HepG2 (cell line): ENCODE measurements at regions not wholly inside any gene's neighbourhood (a gene's known extent, or its start where the extent isn't known, plus 50 kb on each side); places are given as distances from the start of the nearest gene placed in this dataset.

Experiments
- ATAC-seq: fragments of 200-7000 bp; cut with Tn5 transposase; 3 replicates; pipeline ENCODE4 v1.9.1; 2020; ENCODE audit warnings: mild to moderate bottlenecking, moderate library complexity
- BruUV-seq: library from RNA; stranded (reverse); fragments of 400-500 nt; replicated peaks from 2 replicates; lab custom pipeline; 2021; lab: Mats Ljungman, UMichigan
- CTCF ChIA-PET: fragments of 300-600 bp; formaldehyde crosslinking; extraction: SDS; loops from one replicate; lab custom pipeline; 2021; ENCODE audit warnings: low total read pairs, inconsistent platforms, low intra/inter-chr PET ratio; lab: Yijun Ruan, JAX
- POLR2A ChIA-PET: fragments of 350-600 bp; sonication (Branson Sonifier 250); formaldehyde crosslinking; loops from one replicate; lab custom pipeline; 2020; ENCODE audit warnings: antibody characterized with exemption, inconsistent platforms; lab: Yijun Ruan, JAX
- DNase-seq: peaks from one replicate; pipeline ENCODE4 v3.0.0-alpha.2; 2015; ENCODE audit warnings: low spot score
- FAIRE-seq: peaks from 3 replicates; lab custom pipeline; 2011; peaks lifted over from hg19 to GRCh38; lab: Jason Lieb, UNC
- H2AFZ ChIP-seq: one replicate; pipeline ENCODE4 v1.6.1; 2011; ENCODE audit warnings: low read length, inconsistent platforms
- H3K27ac ChIP-seq: fragments of 300-600 bp; 3 replicates; pipeline ENCODE4 v1.8.0; 2011; ENCODE audit warnings: mixed run types, mild to moderate bottlenecking, mixed read lengths, low read length, inconsistent platforms; ENCODE audit not compliant: insufficient read depth; ENCODE audit errors: extremely low read length
- H3K27me3 ChIP-seq, 2 experiments: fragments of 200-600 bp in 1 of 2; 2 replicates in 1 of 2; 3 replicates in 1 of 2; pipeline versions ENCODE4 v1.6.0 to v1.8.0; 2011; ENCODE audit warnings: low read length in 2 of 2, mild to moderate bottlenecking in 2 of 2, moderate library complexity in 2 of 2, inconsistent platforms in 1 of 2; ENCODE audit not compliant: insufficient read depth in 2 of 2, control insufficient read depth in 1 of 2
- H3K36me3 ChIP-seq, 2 experiments: fragments of 200-600 bp in 1 of 2; replicated peaks in 1 of 2; 2 replicates in 1 of 2; 3 replicates in 1 of 2; pipeline versions ENCODE4 v1.5.1 to v1.8.0; 2011; ENCODE audit warnings: low read length in 2 of 2, inconsistent platforms in 1 of 2; ENCODE audit not compliant: insufficient read depth in 2 of 2, control insufficient read depth in 1 of 2
- H3K4me1 ChIP-seq: 2 replicates; pipeline ENCODE4 v1.5.1; 2012; ENCODE audit warnings: low read length, inconsistent platforms; ENCODE audit not compliant: insufficient read depth
- H3K4me2 ChIP-seq: 2 replicates; pipeline ENCODE4 v1.6.0; 2011; ENCODE audit warnings: low read depth, low read length, inconsistent platforms
- H3K4me3 ChIP-seq, 3 experiments: fragments of 200-600 bp in 1 of 3; sonication (generic), shearing (Covaris generic) in 1 of 3; replicated peaks in 1 of 3; 2 replicates each; pipeline ENCODE4 v1.5.1; 2011 to 2016; ENCODE audit warnings: low read length in 3 of 3, inconsistent platforms in 2 of 3, low read depth in 2 of 3, mild to moderate bottlenecking in 2 of 3, control low read depth in 1 of 3, mixed read lengths in 1 of 3; ENCODE audit not compliant: insufficient read depth in 1 of 3
- H3K79me2 ChIP-seq: one replicate; pipeline ENCODE4 v1.6.1; 2011; ENCODE audit warnings: low read length, inconsistent platforms; ENCODE audit not compliant: insufficient read depth
- H3K9ac ChIP-seq: 2 replicates; pipeline ENCODE4 v1.6.0; 2011; ENCODE audit warnings: mild to moderate bottlenecking, low read depth, low read length, inconsistent platforms; ENCODE audit not compliant: insufficient read depth
- H3K9me3 ChIP-seq: 2 replicates; pipeline ENCODE4 v1.5.1; 2012; ENCODE audit warnings: mild to moderate bottlenecking, low read length
- H4K20me1 ChIP-seq: 2 replicates; pipeline ENCODE4 v1.6.0; 2011; ENCODE audit warnings: inconsistent platforms, mild to moderate bottlenecking, low read length, moderate library complexity; ENCODE audit not compliant: insufficient read depth
- CTCF ChIP-seq: sonication (generic); formaldehyde crosslinking; IDR thresholded peaks from 2 replicates; pipeline ENCODE4 v1.5.0; 2020; ENCODE audit warnings: mild to moderate bottlenecking, missing genetic modification reagents, moderate library complexity
- ESRRA ChIP-seq: sonication (generic); formaldehyde crosslinking; IDR thresholded peaks from 2 replicates; pipeline ENCODE4 v1.5.1; 2020; ENCODE audit warnings: mild to moderate bottlenecking, low read depth, missing genetic modification reagents
- KDM1A ChIP-seq: IDR thresholded peaks from 2 replicates; pipeline ENCODE4 v1.6.1; 2016; ENCODE audit warnings: missing compliant biosample characterization
- POLR2A ChIP-seq, 2 experiments: IDR thresholded peaks; 2 replicates each; pipeline ENCODE4 v1.6.1; 2011; ENCODE audit warnings: low read depth in 2 of 2, low read length in 2 of 2, mild to moderate bottlenecking in 1 of 2, moderate library complexity in 1 of 2; ENCODE audit not compliant: insufficient read depth in 1 of 2
- REPIN1 ChIP-seq: sonication (generic); formaldehyde crosslinking; IDR thresholded peaks from 2 replicates; pipeline ENCODE4 v1.8.0; 2022; ENCODE audit warnings: missing genetic modification reagents, low read depth, mild to moderate bottlenecking, borderline replicate concordance
- ZNF143 ChIP-seq: sonication (generic); formaldehyde crosslinking; IDR thresholded peaks from 2 replicates; pipeline ENCODE4 v1.4.0; 2020; ENCODE audit warnings: missing genetic modification reagents
- ZNF251 ChIP-seq: sonication (generic); formaldehyde crosslinking; IDR thresholded peaks from 2 replicates; pipeline ENCODE4 v1.9.0; 2021; ENCODE audit warnings: mild to moderate bottlenecking, missing genetic modification reagents
- ZNF256 ChIP-seq: sonication (generic); formaldehyde crosslinking; conservative IDR thresholded peaks from 2 replicates; pipeline ENCODE4 v1.4.0; 2020; ENCODE audit warnings: missing genetic modification reagents
- ZNF407 ChIP-seq: sonication (generic); formaldehyde crosslinking; IDR thresholded peaks from one replicate; pipeline ENCODE4 v1.5.1; 2020; ENCODE audit warnings: mild to moderate bottlenecking, missing genetic modification reagents; ENCODE audit errors: not compliant biosample characterization
- ZNF547 ChIP-seq: sonication (generic); formaldehyde crosslinking; IDR thresholded peaks from 2 replicates; pipeline ENCODE4 v1.5.1; 2020; ENCODE audit warnings: mild to moderate bottlenecking, missing genetic modification reagents
- ZNF549 ChIP-seq: sonication (generic); formaldehyde crosslinking; IDR thresholded peaks from 2 replicates; pipeline ENCODE4 v1.5.0; 2020; ENCODE audit warnings: missing genetic modification reagents
- ZNF709 ChIP-seq: sonication (generic); formaldehyde crosslinking; IDR thresholded peaks from 2 replicates; pipeline ENCODE4 v1.5.0; 2020; ENCODE audit warnings: mild to moderate bottlenecking, missing genetic modification reagents
- ZNF784 ChIP-seq: sonication (generic); formaldehyde crosslinking; IDR thresholded peaks from 2 replicates; pipeline ENCODE4 v1.5.1; 2020; ENCODE audit warnings: missing genetic modification reagents, mild to moderate bottlenecking, borderline replicate concordance
- ZSCAN20 ChIP-seq: sonication (generic); formaldehyde crosslinking; IDR thresholded peaks from 2 replicates; pipeline ENCODE4 v1.4.0; 2020; ENCODE audit warnings: missing genetic modification reagents, mild to moderate bottlenecking, borderline replicate concordance
- WGBS: methylation state at CpG from one replicate; pipeline ENCODE4 v1.1.6; 2017; ENCODE audit warnings: low lambda C conversion rate; 5-methylcytosine and 5-hydroxymethylcytosine counted together
- in situ Hi-C: cut with HindIII; loops from 2 replicates; pipeline ENCODE4 v1.10.0; 2017; ENCODE audit warnings: low pct_unique_long_range_greater_than_20kb; ENCODE audit not compliant: extremely low pct_ligation_motif_present
- intact Hi-C: fragments of 100-400 bp; cut with micrococcal nuclease; formaldehyde crosslinking; loops from one replicate; pipeline ENCODE4 v1.10.0; 2022; ENCODE audit not compliant: unreplicated experiment

GRCh38 chr20:50356962-50357782 is 153.0 kb upstream of the PTPN1 start:
- H2AFZ ChIP-seq: no peak overlapping the region
- ATAC-seq (no peak), FAIRE-seq (no peak), DNase-seq (no peak)
- H3K36me3 ChIP-seq: no peaks in the 10 kb centered on the region
- CTCF ChIA-PET: no interaction called here
- no TSS peak for BruUV-seq
- no peaks in the 10 kb centered on the region for H3K9me3 ChIP-seq
- H3K4me2 ChIP-seq: no peak overlapping the region
- no peak overlapping the region for H3K9ac ChIP-seq
- intact Hi-C loops (no loop called here), in situ Hi-C loops (no loop called here)
- no peak overlapping the region for H3K27ac ChIP-seq
- H4K20me1 ChIP-seq: no peaks in the 10 kb centered on the region
- no peaks in the 10 kb centered on the region for H3K79me2 ChIP-seq
- POLR2A ChIA-PET: interaction anchor here (0.7 to 1.7 kb wide), 4 partner anchors 12 to 83 kb away, joined by 3 to 10 read pairs (median 4); no protein-coding TSS in a partner anchor
- peaks cover 8 to 60% of the 10 kb centered on the region in 2 experiments for H3K27me3 ChIP-seq
- 50% methylated on average over 16 of the region's 16 CpGs for WGBS
- H3K4me3 ChIP-seq: no peak overlapping the region
- peaks cover 92% of the 10 kb centered on the region for H3K4me1 ChIP-seq
- TF ChIP-seq ZSCAN20 (CRISPR knock-in tag): no peak
- TF ChIP-seq ZNF547 (CRISPR knock-in tag): peak; percentile 55; the same call in 1 of the 2 replicates
- TF ChIP-seq POLR2A (IDR thresholded peaks at IDR 0.05; ENCODE audit: insufficient read depth in 1 of 2, low read depth in 2 of 2, low read length in 2 of 2): no peak
- no peak for TF ChIP-seq ZNF709 (CRISPR knock-in tag)
- no peak for TF ChIP-seq ZNF407
- TF ChIP-seq ZNF784: no peak
- peak; percentile 71; the same call in 1 of the 2 replicates for TF ChIP-seq ZNF143
- TF ChIP-seq ESRRA (CRISPR knock-in tag): 0 out of 2 replicates have a peak, but pooled peaks have one; percentile 30
- peak; percentile 25; the same call in 1 of the 2 replicates for TF ChIP-seq REPIN1 (CRISPR knock-in tag)
- no peak for TF ChIP-seq KDM1A (CRISPR knock-in tag)
- no peak for TF ChIP-seq ZNF549 (CRISPR knock-in tag)
- TF ChIP-seq ZNF251: no peak
- peak; percentile 27; the same call in 1 of the 2 replicates for TF ChIP-seq CTCF
- no peak for TF ChIP-seq ZNF256 (CRISPR knock-in tag)
